A549 (cell line): ENCODE measurements at regions not wholly inside any gene's neighbourhood (a gene's known extent, or its start where the extent isn't known, plus 50 kb on each side); places are given as distances from the start of the nearest gene placed in this dataset.

Source experiments
- ATAC-seq, 2 experiments: fragments of 200-7000 bp in 1 of 2; fragments of >200 bp in 1 of 2; cut with Nextera tagmentation in 1 of 2; cut with Tn5 transposase in 1 of 2; 3 replicates each; pipeline versions ENCODE4 v1.8.0 to v1.9.1; 2018 to 2020; ENCODE audit warnings: mild to moderate bottlenecking in 1 of 2, moderate library complexity in 1 of 2
- CTCF ChIA-PET: fragments of 300-600 bp; sonication (Branson Sonifier 250); formaldehyde crosslinking; extraction: SDS; loops from one replicate; lab custom pipeline; 2021; ENCODE audit warnings: antibody characterized with exemption, inconsistent platforms; lab: Yijun Ruan, JAX
- POLR2A ChIA-PET: fragments of 350-600 bp; formaldehyde crosslinking; extraction: SDS; loops from one replicate; lab custom pipeline; 2021; ENCODE audit warnings: antibody characterized with exemption, inconsistent platforms; lab: Yijun Ruan, JAX
- DNase-seq, 2 experiments: peaks; one replicate each; pipeline versions ENCODE4 v3.0.0 to v3.0.0-alpha.2; 2011 to 2016; ENCODE audit warnings: low read depth in 1 of 2, low spot score in 1 of 2
- FAIRE-seq: peaks from 2 replicates; lab custom pipeline; 2011; peaks lifted over from hg19 to GRCh38; lab: Jason Lieb, UNC
- H3K27ac ChIP-seq, 2 experiments: fragments of >200 bp; sonication (Bioruptor Twin); formaldehyde crosslinking; 3 replicates each; pipeline ENCODE4 v1.5.1; 2016 to 2017
- H3K4me1 ChIP-seq: fragments of >200 bp; sonication (Bioruptor Twin); formaldehyde crosslinking; 3 replicates; pipeline ENCODE4 v1.6.1; 2016
- H3K4me2 ChIP-seq: fragments of >200 bp; sonication (Bioruptor Twin); formaldehyde crosslinking; 3 replicates; pipeline ENCODE4 v1.6.1; 2016
- H3K4me3 ChIP-seq: fragments of >200 bp; sonication (Bioruptor Twin); formaldehyde crosslinking; 3 replicates; pipeline ENCODE4 v1.5.1; 2016
- H3K9me3 ChIP-seq: fragments of >200 bp; sonication (Bioruptor Twin); formaldehyde crosslinking; 3 replicates; pipeline ENCODE4 v1.6.1; 2016
- BCL3 ChIP-seq: fragments of >200 bp; sonication (Bioruptor Twin); formaldehyde crosslinking; IDR thresholded peaks from 3 replicates; pipeline ENCODE4 v1.6.1; 2016
- EHMT2 ChIP-seq: fragments of 200-600 bp; sonication (generic); IDR thresholded peaks from 2 replicates; pipeline ENCODE4 v1.6.1; 2016; ENCODE audit warnings: antibody characterized with exemption, low read depth, mild to moderate bottlenecking, moderate library complexity
- ESRRA ChIP-seq: fragments of 150-350 bp; IDR thresholded peaks from 2 replicates; pipeline ENCODE4 v1.6.1; 2014; ENCODE audit warnings: mild to moderate bottlenecking, low read length, borderline replicate concordance
- HMGXB4 ChIP-seq: fragments of 250-450 bp; sonication (Bioruptor Pico); IDR thresholded peaks from 2 replicates; pipeline ENCODE4 v1.5.0; 2021; ENCODE audit warnings: mild to moderate bottlenecking, moderate library complexity, borderline replicate concordance
- HOXA7 ChIP-seq: fragments of 250-450 bp; sonication (Bioruptor Pico); IDR thresholded peaks from 2 replicates; pipeline ENCODE4 v1.5.0; 2020; ENCODE audit warnings: mild to moderate bottlenecking, moderate library complexity
- HOXB13 ChIP-seq: fragments of 250-450 bp; sonication (Bioruptor Pico); IDR thresholded peaks from 2 replicates; pipeline ENCODE4 v1.5.0; 2020; ENCODE audit warnings: low read depth, mild to moderate bottlenecking, moderate library complexity
- HOXB5 ChIP-seq: fragments of 250-450 bp; sonication (Bioruptor Pico); IDR thresholded peaks from 2 replicates; pipeline ENCODE4 v1.5.0; 2020; ENCODE audit warnings: mild to moderate bottlenecking, moderate library complexity
- JUN ChIP-seq, 2 experiments: fragments of >200 bp; sonication (Bioruptor Twin); formaldehyde crosslinking; IDR thresholded peaks; 2 replicates in 1 of 2; 3 replicates in 1 of 2; pipeline ENCODE4 v1.6.1; 2016 to 2017
- JUNB ChIP-seq: fragments of >200 bp; sonication (Bioruptor Twin); formaldehyde crosslinking; IDR thresholded peaks from 2 replicates; pipeline ENCODE4 v1.6.1; 2016
- KDM5A ChIP-seq: fragments of 200-600 bp; sonication (generic); IDR thresholded peaks from 2 replicates; pipeline ENCODE4 v1.6.1; 2016; ENCODE audit warnings: antibody characterized with exemption, mild to moderate bottlenecking
- MAFK ChIP-seq: fragments of 450-650 bp; IDR thresholded peaks from 2 replicates; pipeline ENCODE4 v1.6.1; 2014; ENCODE audit not compliant: partially characterized antibody
- MAX ChIP-seq: IDR thresholded peaks from 2 replicates; pipeline ENCODE4 v1.6.1; 2012
- MYC ChIP-seq: IDR thresholded peaks from 2 replicates; pipeline ENCODE4 v1.6.1; 2012; ENCODE audit warnings: mild to moderate bottlenecking, inconsistent platforms, low read length, improper control_type of control experiment, borderline replicate concordance
- NFE2L2 ChIP-seq: fragments of 150-350 bp; conservative IDR thresholded peaks from 2 replicates; pipeline ENCODE4 v1.6.1; 2014; ENCODE audit warnings: low read length
- NR3C1 ChIP-seq: fragments of >200 bp; sonication (Bioruptor Twin); formaldehyde crosslinking; IDR thresholded peaks from 3 replicates; pipeline ENCODE4 v1.6.1; 2017
- PHF8 ChIP-seq: fragments of 200-600 bp; sonication (generic); IDR thresholded peaks from 2 replicates; pipeline ENCODE4 v1.6.1; 2016; ENCODE audit warnings: low read depth, mild to moderate bottlenecking, antibody characterized with exemption, moderate library complexity, borderline replicate concordance
- POLR2A ChIP-seq: IDR thresholded peaks from 2 replicates; pipeline ENCODE4 v1.6.1; 2012; ENCODE audit warnings: mild to moderate bottlenecking, low read length
- POLR2AphosphoS2 ChIP-seq: conservative IDR thresholded peaks from 2 replicates; pipeline ENCODE4 v1.6.1; 2012; ENCODE audit warnings: low read length, improper control_type of control experiment, inconsistent platforms
- RAD21 ChIP-seq, 2 experiments: fragments of >200 bp in 1 of 2; sonication (Bioruptor Twin) in 1 of 2; formaldehyde crosslinking in 1 of 2; IDR thresholded peaks in 1 of 2; conservative IDR thresholded peaks in 1 of 2; 2 replicates in 1 of 2; 3 replicates in 1 of 2; pipeline ENCODE4 v1.6.1; 2012 to 2018; ENCODE audit warnings: inconsistent platforms in 1 of 2
- RARB ChIP-seq: fragments of 250-450 bp; sonication (Bioruptor Pico); IDR thresholded peaks from 2 replicates; pipeline ENCODE4 v1.8.0; 2021; ENCODE audit warnings: mild to moderate bottlenecking, moderate library complexity
- REST ChIP-seq: fragments of 200-600 bp; sonication (generic); IDR thresholded peaks from 2 replicates; pipeline ENCODE4 v1.6.1; 2016; ENCODE audit warnings: antibody characterized with exemption, mild to moderate bottlenecking, moderate library complexity
- RNF2 ChIP-seq: fragments of 200-600 bp; sonication (generic); IDR thresholded peaks from 2 replicates; pipeline ENCODE4 v1.6.1; 2016; ENCODE audit warnings: low read depth, mild to moderate bottlenecking, antibody characterized with exemption, moderate library complexity, borderline replicate concordance
- TP53 ChIP-seq: fragments of 250-450 bp; sonication (Bioruptor Pico); IDR thresholded peaks from 2 replicates; pipeline ENCODE4 v1.5.0; 2021; ENCODE audit warnings: mild to moderate bottlenecking, moderate library complexity
- ZC3H11A ChIP-seq: fragments of 450-650 bp; IDR thresholded peaks from 2 replicates; pipeline ENCODE4 v1.6.1; 2014; ENCODE audit warnings: antibody characterized with exemption, mild to moderate bottlenecking
- WGBS: methylation state at CpG from one replicate; pipeline ENCODE4 v1.1.6; 2017; ENCODE audit errors: missing lambda C conversion rate; 5-methylcytosine and 5-hydroxymethylcytosine counted together

GRCh38 chr4:57763070-57763469 is 652.9 kb upstream of the IGFBP7 start:
- Histone ChIP-seq H3K4me1 (no peaks in the 10 kb centered on the region), H3K4me2 (no peak overlapping the region), H3K4me3 (no peak overlapping the region), H3K9me3 (no peaks in the 10 kb centered on the region), H3K27ac (peak overlapping the region in 1 of 2 experiments; percentile 61; a peak in 3 of 6 replicates)
- no peak for DNase-seq
- FAIRE-seq = no peak
- TF ChIP-seq MYC = no peak
- TF ChIP-seq RAD21 (conservative IDR thresholded peaks at IDR 0.05 in 1 of 2, IDR thresholded peaks at IDR 0.05 in 1 of 2) = no peak
- TF ChIP-seq BCL3 = no peak
- no peak for TF ChIP-seq EHMT2
- TF ChIP-seq POLR2A = no peak
- TF ChIP-seq REST = no peak
- no peak for TF ChIP-seq HMGXB4 (CRISPR knock-in tag)
- TF ChIP-seq NFE2L2 = peak; percentile 94
- no peak for TF ChIP-seq TP53 (CRISPR knock-in tag)
- peak; percentile 94 for TF ChIP-seq MAFK
- no peak for TF ChIP-seq HOXA7 (CRISPR knock-in tag)
- no peak for TF ChIP-seq JUNB
- TF ChIP-seq JUN (IDR thresholded peaks at IDR 0.05) = no peak
- no peak for TF ChIP-seq KDM5A
- no peak for TF ChIP-seq NR3C1
- no peak for TF ChIP-seq HOXB5 (CRISPR knock-in tag)
- ChIA-PET CTCF (no interaction called here), POLR2A (no interaction called here)
- WGBS = 61% methylated on average over 2 of the region's 2 CpGs
- ATAC-seq = no peak

- ChIA-PET CTCF (no interaction called here), POLR2A (no interaction called here)
- Histone ChIP-seq H3K4me1 (no peaks in the 10 kb centered on the region), H3K27ac (no peak overlapping the region), H3K4me3 (no peak overlapping the region), H3K9me3 (no peaks in the 10 kb centered on the region), H3K4me2 (no peak overlapping the region)
- 92% methylated on average over 1 of the region's 1 CpG for WGBS
- DNase-seq = no peak
- no peak for ATAC-seq
- no peak for TF ChIP-seq ESRRA
- TF ChIP-seq PHF8 = no peak
- TF ChIP-seq RARB (CRISPR knock-in tag) = no peak
- TF ChIP-seq RNF2 = no peak
- TF ChIP-seq ZC3H11A = no peak
- no peak for TF ChIP-seq HOXB13 (CRISPR knock-in tag)
- TF ChIP-seq POLR2AphosphoS2 = no peak
- TF ChIP-seq MAX = no peak
- TF ChIP-seq, all 56 proteins: peak for 0
- no peak for FAIRE-seq
These were observed 630.5 kb upstream of the IGFBP7 start for GRCh38 chr4:57740625-57741190.
